H7 (cell line): ENCODE measurements at regions not wholly inside any gene's neighbourhood (a gene's known extent, or its start where the extent isn't known, plus 50 kb on each side); places are given as distances from the start of the nearest gene placed in this dataset.
"Not testable (repeated sequence)": the region's sequence is repeated elsewhere in the genome, so short reads cannot be mapped to it uniquely, and the experiment has no call there.

Experiments used
- DNase-seq: peaks from one replicate; pipeline ENCODE4 v3.0.0; 2012
- H3K27me3 ChIP-seq: 2 replicates; pipeline ENCODE4 v1.6.0; 2011; ENCODE audit warnings: mild to moderate bottlenecking, low read length; ENCODE audit not compliant: control insufficient read depth, insufficient read depth
- H3K36me3 ChIP-seq: replicated peaks from 2 replicates; pipeline ENCODE4 v1.5.1; 2011; ENCODE audit warnings: low read length; ENCODE audit not compliant: control insufficient read depth, insufficient read depth
- H3K4me3 ChIP-seq: 2 replicates; pipeline ENCODE4 v1.5.1; 2011; ENCODE audit warnings: low read depth, mild to moderate bottlenecking, control low read depth, low read length, moderate library complexity; ENCODE audit not compliant: insufficient read depth

DNA sequence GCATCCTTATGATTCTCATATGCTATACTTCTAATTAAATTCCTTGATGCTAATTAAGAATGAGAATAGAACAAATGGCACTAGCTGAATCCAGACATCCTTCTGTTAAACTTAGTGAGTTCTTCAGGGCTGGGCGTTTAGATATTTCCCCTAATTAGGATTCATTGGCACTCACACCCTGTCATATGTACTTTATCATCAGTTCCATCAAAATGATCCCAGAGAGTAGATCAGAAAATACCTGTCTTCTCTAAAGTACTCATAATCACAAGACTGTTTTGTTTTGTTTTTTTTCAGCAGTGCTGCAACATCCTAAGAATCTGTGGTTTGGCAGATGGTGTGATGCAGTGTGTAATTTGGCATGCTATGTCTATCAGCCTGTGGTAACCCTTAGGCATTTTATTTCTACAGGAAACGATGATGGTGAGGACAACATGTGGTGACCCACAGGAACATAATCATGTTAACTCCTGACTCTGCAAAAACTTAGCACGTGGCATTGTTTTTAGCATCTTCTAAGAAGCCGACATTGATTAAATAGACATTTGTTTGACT lies 2528.4 kb downstream of the ARAP2 start:
- DNase-seq = no peak
- Histone ChIP-seq H3K4me3 (no peak overlapping the region), H3K27me3 (no peaks in the 10 kb centered on the region), H3K36me3 (no peaks in the 10 kb centered on the region)

DNA sequence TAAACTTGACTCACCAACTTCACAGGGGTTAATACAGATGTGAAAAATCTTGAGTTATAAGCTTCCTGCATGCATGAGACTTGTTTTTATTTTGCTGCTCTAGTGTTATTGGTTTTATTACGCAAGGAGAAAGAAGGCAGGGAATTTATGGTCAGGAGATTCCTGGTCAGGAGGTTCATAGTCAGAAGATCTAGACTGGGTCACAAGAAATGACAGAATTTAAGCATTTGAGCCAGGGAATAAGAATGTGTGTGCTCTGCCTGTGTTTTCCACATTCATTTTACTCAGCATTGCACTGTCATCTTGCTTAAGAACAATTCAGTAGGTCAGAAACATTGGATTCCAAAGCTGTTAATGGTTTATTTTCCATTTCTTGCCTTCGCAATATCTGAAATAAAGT lies 2522.1 kb downstream of the ARAP2 start:
- H3K4me3 ChIP-seq = no peak overlapping the region
- no peaks in the 10 kb centered on the region for H3K27me3 ChIP-seq
- H3K36me3 ChIP-seq = no peaks in the 10 kb centered on the region
- DNase-seq = no peak

DNA sequence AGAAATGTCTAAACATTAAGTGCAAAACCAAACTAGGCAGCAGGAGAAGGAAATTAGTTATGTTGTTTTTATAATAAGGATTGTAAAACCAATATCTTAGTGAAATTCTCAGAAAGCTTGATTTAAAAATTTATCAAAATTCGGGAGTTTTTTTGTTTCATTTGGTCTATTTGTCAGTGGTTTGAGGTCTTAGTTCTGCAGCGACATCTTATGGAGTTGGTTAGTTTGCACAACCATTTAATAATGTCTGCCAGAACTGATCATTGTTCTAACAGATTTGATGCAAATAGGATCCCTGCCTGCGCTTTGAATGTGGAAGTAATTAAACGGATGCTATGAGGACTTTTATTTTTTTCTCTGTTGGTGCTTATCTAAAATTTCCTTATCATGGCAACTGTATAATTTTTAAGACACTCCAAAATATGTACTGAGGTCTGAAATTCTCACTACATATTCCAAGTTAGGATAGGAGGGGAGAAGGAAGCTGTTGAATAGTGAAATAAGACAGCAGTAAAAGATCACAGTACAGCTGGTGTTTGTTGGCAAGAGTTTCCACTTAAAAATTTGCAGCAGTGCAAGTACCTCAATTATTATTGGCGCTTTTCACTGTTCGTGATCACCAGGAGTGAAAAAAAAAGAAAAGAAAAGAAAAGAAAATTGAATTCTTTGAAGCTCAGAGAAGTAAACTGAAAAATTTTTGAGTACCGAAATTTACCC lies 2521.4 kb downstream of the ARAP2 start:
- Histone ChIP-seq H3K36me3 (no peaks in the 10 kb centered on the region), H3K27me3 (no peaks in the 10 kb centered on the region), H3K4me3 (no peak overlapping the region)
- no peak for DNase-seq

DNA sequence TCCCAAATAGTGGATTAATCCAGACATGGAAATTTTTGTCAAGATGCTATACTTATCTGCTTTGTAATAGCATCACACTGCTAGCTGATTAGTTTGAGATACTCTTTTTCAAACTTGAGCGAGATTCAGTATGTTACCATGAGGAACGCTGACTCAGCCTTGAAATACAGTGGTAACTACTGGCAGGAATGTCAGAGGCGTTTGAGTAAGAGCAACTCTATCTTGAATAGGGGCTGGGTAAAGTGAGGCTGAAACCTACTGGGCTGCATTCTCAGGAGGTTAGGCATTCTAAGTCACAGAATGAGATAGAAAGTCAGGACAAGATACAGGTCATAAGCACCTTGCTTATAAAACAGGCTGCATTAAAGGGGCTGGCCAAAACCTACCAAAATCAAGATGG lies 2519.6 kb downstream of the ARAP2 start:
- no peak for DNase-seq
- Histone ChIP-seq H3K4me3 (no peak overlapping the region), H3K27me3 (no peaks in the 10 kb centered on the region), H3K36me3 (no peaks in the 10 kb centered on the region)

DNA sequence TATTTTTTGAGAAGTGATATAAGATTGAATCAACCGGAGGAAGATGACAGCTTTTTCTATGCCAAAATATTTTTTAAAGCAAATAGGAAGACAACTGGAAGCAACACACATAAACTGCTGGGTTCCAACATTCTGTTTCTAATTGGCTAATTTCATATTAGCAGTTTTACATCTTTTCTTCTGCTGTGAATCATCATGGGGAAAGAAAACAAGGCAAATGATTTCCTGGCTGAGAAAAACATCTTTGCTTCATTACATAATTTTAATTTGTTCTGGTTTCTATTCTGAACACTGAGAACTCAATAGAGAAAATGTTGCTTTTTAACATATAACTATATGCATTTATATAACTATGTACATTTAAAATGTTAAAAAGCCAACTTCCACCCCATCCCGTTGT lies 2518.5 kb downstream of the ARAP2 start:
- Histone ChIP-seq H3K4me3 (no peak overlapping the region), H3K27me3 (no peaks in the 10 kb centered on the region), H3K36me3 (no peaks in the 10 kb centered on the region)
- DNase-seq = no peak

DNA sequence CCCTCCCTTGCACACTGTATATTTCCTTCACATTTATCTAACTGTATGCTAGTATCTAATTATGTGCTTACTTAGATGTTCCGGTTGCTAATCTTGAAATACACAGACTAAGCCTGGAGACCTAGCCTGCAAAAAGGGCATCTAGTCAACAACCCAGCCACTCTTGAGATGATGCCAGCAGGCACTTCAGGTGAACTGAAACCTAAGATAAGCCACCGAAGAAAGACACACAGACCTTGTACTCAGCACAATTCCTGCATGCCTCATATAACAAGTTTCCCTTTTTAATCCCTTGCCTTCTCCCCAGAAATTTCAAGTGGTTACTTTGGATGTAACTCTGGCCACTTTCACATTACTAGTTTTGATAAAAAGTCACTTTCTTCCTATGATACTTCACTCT lies 2506.6 kb downstream of the ARAP2 start:
- H3K36me3 ChIP-seq = no peaks in the 10 kb centered on the region
- no peaks in the 10 kb centered on the region for H3K27me3 ChIP-seq
- H3K4me3 ChIP-seq = no peak overlapping the region
- DNase-seq = no peak

DNA sequence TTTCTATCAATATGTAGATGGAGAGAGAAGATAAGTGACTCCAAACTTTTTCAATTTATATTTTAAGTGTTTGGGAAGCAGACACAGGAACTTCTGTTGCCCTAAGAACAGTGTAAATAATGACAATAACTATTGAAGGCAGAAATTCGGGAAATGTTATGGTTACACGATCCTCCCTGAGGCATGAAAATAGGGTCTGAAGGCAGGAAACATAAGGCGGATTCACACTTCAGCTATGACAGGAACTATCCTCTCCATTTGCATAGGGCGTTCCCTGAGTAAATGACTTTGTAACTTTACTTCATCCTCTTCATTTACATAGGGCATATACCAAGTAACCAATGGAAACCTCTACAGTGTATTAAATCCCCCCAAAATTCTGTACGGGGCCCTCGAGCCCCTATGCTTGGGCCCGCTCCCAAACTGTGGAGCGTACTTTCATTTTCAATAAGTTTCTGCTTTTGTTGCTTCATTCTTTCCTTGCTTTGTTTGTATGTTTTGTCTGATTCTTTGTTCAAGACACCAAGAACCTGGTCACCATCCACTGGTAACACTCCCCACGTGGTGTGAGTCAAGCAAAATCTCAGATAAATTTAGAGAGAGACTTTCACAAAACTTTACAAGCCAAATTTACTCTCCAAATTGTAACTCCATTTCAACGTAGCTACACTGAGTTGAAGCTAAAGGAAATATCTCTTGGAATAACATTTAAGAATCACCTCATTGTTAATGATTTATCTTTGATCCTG lies 2504.3 kb downstream of the ARAP2 start:
- Histone ChIP-seq H3K36me3 (no peaks in the 10 kb centered on the region), H3K27me3 (no peaks in the 10 kb centered on the region), H3K4me3 (no peak overlapping the region)
- no peak for DNase-seq

DNA sequence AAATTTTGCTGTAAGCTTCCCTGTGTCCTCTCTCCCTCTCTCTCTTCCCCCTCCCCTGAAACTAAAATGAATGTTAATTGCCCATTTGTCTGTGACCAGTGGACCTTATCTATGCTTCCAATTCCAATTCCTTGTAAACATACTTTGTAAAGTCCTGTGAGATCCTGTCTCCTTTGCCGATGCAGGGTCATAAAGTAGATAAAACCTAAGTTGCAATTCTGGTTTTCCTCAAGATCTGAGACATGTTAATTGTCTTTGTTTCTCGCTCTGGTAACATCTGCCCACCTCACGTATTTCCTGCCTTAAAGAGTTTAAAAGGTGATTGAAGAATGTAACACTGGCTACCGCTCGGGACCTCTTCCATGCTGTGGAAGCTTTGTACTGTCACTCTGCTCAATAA lies 2503.4 kb downstream of the ARAP2 start:
- not testable (repeated sequence) for DNase-seq, H3K36me3 ChIP-seq, H3K27me3 ChIP-seq, H3K4me3 ChIP-seq

DNA sequence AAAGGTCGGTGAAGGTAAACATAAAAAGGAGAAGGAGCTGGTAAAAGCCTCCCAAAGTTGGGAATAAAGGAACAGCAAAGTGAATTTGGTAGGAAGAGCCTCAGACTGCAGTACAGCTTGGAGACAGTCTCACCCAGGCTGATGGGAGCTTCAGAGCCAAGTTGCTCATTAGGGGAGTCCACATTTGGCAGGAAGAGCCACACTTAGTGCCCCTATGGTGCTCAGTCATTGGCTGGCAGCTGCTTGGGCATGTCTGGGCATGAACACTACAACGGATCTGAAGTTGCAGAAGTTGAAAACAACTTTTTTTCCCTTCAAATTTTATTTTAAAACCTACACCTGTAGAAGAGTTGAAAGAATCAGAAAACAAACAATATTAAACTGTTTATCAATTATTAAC lies 2497.3 kb downstream of the ARAP2 start:
- no peak for DNase-seq
- Histone ChIP-seq H3K36me3 (no peaks in the 10 kb centered on the region), H3K27me3 (no peaks in the 10 kb centered on the region), H3K4me3 (no peak overlapping the region)

DNA sequence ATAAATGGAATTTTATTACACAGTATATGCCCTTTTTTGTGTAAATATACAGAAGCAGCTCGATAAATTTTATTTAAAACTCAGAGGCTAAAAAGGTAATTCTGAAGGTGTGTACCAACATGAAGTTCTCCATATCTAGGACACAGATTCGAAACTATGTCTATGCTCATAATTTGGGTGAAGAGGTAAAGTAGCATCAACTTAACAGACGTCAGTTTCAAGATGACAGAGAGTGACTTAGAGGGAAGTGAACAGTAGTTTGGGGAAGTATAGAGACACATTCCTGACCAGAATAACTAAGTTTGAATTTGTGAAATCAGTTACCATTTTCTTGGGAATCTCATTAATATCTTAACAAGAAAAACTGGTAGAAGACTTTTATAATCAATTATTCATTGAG lies 2493.3 kb downstream of the ARAP2 start:
- H3K27me3 ChIP-seq = no peaks in the 10 kb centered on the region
- no peak for DNase-seq
- H3K4me3 ChIP-seq = no peak overlapping the region
- no peaks in the 10 kb centered on the region for H3K36me3 ChIP-seq

DNA sequence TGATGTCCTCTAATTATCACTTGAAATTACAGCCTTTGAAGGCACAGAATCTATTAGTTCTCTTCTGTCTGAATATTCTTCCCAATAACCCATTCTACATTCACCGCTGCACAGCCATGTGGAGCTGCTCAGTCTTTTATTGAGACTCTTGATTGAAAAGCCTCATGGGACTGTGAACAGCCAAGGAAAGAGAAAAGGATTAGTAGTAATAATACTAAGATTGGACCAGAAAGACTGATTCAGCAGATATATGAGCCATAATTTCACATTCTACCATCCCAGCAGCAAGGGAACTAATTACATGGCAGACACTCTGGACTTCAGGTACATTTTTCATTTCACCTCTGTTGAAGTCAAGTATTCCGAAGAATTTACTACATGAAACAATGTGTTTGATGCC lies 2471.7 kb downstream of the ARAP2 start:
- Histone ChIP-seq H3K27me3 (no peaks in the 10 kb centered on the region), H3K4me3 (no peak overlapping the region), H3K36me3 (no peaks in the 10 kb centered on the region)
- no peak for DNase-seq

DNA sequence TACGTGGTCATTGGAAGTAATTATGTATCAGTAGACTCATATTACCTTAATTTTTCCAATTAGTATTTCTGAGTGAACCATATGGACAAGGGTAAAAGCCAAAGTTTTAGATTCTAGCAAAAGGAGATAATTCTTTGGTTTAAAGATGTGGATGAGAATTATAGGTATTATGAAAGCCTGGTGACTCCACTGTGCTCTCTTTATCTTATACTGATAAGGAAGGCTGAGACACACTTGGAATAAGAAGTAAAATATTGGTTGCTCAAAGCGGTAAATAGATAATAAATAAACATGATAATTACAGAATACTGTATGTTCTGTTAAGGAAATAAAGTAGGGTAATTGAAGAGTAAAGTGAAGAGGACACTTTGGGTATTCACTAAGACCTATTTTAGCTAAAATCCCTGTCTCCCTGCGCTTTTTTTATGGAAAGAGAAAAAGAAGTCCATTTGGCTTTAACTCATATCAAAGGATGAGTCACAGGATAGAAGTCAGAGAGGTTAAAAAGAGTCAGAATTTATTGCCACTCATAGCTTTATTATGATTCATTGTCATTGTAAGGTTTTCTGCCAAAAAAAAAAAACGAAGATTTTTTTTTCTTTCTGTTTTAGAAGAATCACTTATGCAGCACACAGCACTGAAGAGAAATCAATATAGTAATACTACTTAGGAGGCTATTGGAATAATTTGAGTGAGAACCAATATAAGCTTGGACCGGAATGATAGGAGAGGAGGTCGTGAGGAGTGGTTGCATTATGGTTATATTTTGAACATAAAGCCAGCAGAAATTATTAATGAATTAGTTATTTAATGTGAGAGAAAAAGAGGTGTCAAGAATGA lies 2463.1 kb downstream of the ARAP2 start:
- Histone ChIP-seq H3K4me3 (no peak overlapping the region), H3K36me3 (no peaks in the 10 kb centered on the region), H3K27me3 (no peaks in the 10 kb centered on the region)
- no peak for DNase-seq

DNA sequence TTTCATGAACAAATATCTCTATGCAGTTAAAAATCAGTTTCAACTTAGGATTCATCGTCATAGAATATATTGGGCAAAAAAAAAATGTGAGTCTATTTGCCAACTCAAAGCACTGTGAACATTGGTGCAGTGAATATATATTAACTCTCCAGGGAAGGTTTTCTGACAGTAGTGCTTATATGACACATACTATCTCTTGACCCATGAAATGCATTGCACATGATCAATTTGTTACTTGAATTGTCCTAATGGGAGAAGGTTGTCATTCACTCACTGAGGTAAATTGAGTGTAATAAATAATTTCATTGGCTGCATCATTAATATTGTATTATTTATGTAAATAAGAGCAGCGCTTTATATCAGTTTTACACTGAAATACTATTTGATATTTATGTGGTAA lies 2458.5 kb downstream of the ARAP2 start:
- Histone ChIP-seq H3K4me3 (no peak overlapping the region), H3K27me3 (no peaks in the 10 kb centered on the region), H3K36me3 (no peaks in the 10 kb centered on the region)
- DNase-seq = no peak

DNA sequence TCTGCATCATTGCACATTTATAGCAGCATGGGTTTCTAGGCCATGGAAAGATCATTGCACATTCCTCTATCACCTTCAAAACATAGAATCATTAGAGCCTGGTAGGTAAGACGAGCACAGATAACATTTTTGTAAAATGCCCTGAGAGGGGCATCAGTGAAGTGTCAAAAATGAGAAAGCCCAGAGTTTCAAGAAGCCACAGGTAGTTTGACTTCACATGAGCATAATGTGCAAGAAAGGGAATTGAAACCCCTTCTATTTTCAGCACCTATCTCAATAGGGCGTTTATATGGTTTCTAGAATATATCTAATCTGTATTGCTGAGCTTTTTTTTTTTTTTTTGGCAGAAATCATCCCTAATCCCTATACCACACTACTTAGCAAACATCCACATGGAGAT lies 2441.7 kb downstream of the ARAP2 start:
- no peaks in the 10 kb centered on the region for H3K36me3 ChIP-seq
- H3K27me3 ChIP-seq = no peaks in the 10 kb centered on the region
- DNase-seq = no peak
- no peak overlapping the region for H3K4me3 ChIP-seq

DNA sequence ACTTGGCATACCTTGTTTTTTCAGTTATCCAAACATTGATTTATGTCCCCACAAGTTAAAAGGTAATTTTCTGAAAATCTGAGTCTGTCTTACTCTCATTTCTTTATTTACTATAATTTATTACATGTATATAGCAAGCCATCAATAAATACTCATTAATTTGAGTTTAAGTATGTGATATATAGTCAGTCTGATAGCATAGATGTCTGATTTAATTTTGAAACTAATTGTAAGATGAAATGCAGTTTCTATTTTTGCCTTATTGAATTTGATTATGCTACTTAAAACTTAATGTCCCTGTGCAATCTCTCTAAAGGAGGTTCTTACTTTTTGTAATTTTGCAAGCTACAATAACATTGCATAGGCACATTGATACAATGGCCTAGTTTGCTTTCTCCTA lies 2418.6 kb downstream of the ARAP2 start:
- no peaks in the 10 kb centered on the region for H3K27me3 ChIP-seq
- DNase-seq = no peak

More for the DNA sequence above, 2418.6 kb downstream of the ARAP2 start:
- Histone ChIP-seq H3K36me3 (no peaks in the 10 kb centered on the region), H3K4me3 (no peak overlapping the region)
